ENCODE measurements at regions not wholly inside any gene's neighbourhood (a gene's known extent, or its start where the extent isn't known, plus 50 kb on each side); places are given as distances from the start of the nearest gene placed in this dataset.

GRCh38 chrX:42077675-42078074, 154.3 kb upstream of the CASK start:
- TF ChIP-seq, protein P1, sequence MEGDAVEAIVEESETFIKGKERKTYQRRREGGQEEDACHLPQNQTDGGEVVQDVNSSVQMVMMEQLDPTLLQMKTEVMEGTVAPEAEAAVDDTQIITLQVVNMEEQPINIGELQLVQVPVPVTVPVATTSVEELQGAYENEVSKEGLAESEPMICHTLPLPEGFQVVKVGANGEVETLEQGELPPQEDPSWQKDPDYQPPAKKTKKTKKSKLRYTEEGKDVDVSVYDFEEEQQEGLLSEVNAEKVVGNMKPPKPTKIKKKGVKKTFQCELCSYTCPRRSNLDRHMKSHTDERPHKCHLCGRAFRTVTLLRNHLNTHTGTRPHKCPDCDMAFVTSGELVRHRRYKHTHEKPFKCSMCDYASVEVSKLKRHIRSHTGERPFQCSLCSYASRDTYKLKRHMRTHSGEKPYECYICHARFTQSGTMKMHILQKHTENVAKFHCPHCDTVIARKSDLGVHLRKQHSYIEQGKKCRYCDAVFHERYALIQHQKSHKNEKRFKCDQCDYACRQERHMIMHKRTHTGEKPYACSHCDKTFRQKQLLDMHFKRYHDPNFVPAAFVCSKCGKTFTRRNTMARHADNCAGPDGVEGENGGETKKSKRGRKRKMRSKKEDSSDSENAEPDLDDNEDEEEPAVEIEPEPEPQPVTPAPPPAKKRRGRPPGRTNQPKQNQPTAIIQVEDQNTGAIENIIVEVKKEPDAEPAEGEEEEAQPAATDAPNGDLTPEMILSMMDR (IDR thresholded peaks at IDR 0.05; ENCODE audit: insufficient read depth, low read depth, low read length): no peak
- TF ChIP-seq EZH2 (IDR thresholded peaks at IDR 0.05; ENCODE audit: insufficient read depth, low read length): no peak
